T-cell (primary cell): ENCODE measurements at regions not wholly inside any gene's neighbourhood (a gene's known extent, or its start where the extent isn't known, plus 50 kb on each side); places are given as distances from the start of the nearest gene placed in this dataset.

Experiments
- ATAC-seq, 4 experiments: fragments of 200-7000 bp in 3 of 4; fragments of 150-1000 bp in 1 of 4; cut with Tn5 transposase; replicated peaks in 1 of 4; 1 replicate in 3 of 4; 2 replicates in 1 of 4; pipeline ENCODE4 v1.10.0; 2021; ENCODE audit warnings: moderate library complexity in 3 of 4, mild to moderate bottlenecking in 2 of 4, moderate number of reproducible peaks in 1 of 4
- CTCF ChIA-PET, 2 donors: fragments of 300-600 bp; sonication (Branson Sonifier 250); formaldehyde crosslinking; loops; one replicate each; lab custom pipeline; 2022; ENCODE audit warnings: antibody characterized with exemption in 2 of 2; lab: Charles Lee
- POLR2A ChIA-PET, 2 donors: fragments of 300-600 bp; sonication (Branson Sonifier 250); formaldehyde crosslinking; loops; one replicate each; lab custom pipeline; 2022; ENCODE audit warnings: antibody characterized with exemption in 2 of 2; lab: Charles Lee
- DNase-seq, 35 experiments: peaks; one replicate each; pipeline versions ENCODE4 v3.0.0 to v3.0.0-alpha.2; 2013 to 2023
- H3K27ac ChIP-seq: one replicate; pipeline ENCODE4 v1.5.1; 2013; ENCODE audit warnings: low read length
- H3K27me3 ChIP-seq, 2 experiments: replicated peaks in 1 of 2; 1 replicate in 1 of 2; 2 replicates in 1 of 2; pipeline versions ENCODE4 v1.6.1 to v1.7.0; 2013; ENCODE audit warnings: low read length in 1 of 2, mixed read lengths in 1 of 2; ENCODE audit not compliant: control insufficient read depth in 2 of 2, insufficient read depth in 2 of 2; ENCODE audit errors: extremely low read depth in 1 of 2
- H3K36me3 ChIP-seq, 2 donors: 1 replicate in 1 of 2; 2 replicates in 1 of 2; pipeline versions ENCODE4 v1.6.1 to v1.7.0; 2013; ENCODE audit warnings: low read length in 1 of 2; ENCODE audit not compliant: control insufficient read depth in 2 of 2, insufficient read depth in 1 of 2; ENCODE audit errors: extremely low read depth in 1 of 2
- H3K4me1 ChIP-seq, 2 experiments: 1 replicate in 1 of 2; 2 replicates in 1 of 2; pipeline versions ENCODE4 v1.6.1 to v1.7.0; 2013; ENCODE audit warnings: low read length in 2 of 2, mixed read lengths in 1 of 2; ENCODE audit not compliant: insufficient read depth in 2 of 2, control insufficient read depth in 1 of 2; ENCODE audit errors: extremely low read depth in 1 of 2
- H3K4me3 ChIP-seq, 2 donors: 1 replicate in 1 of 2; 2 replicates in 1 of 2; pipeline versions ENCODE4 v1.5.1 to v1.7.0; 2013; ENCODE audit warnings: mild to moderate bottlenecking in 2 of 2, low read length in 1 of 2, moderate library complexity in 1 of 2; ENCODE audit not compliant: control insufficient read depth in 1 of 2; ENCODE audit errors: extremely low read depth in 1 of 2
- H3K9me3 ChIP-seq: 2 replicates; pipeline ENCODE4 v1.7.0; 2013
- H3K27ac Mint-ChIP-seq, 2 donors: one replicate each; pipeline ENCODE4 v1.8.0; 2020 to 2021; ENCODE audit warnings: mild to moderate bottlenecking in 2 of 2, mixed read lengths in 2 of 2
- H3K27me3 Mint-ChIP-seq, 2 donors: one replicate each; pipeline ENCODE4 v1.8.0; 2021 to 2022; ENCODE audit warnings: mixed read lengths in 2 of 2
- H3K36me3 Mint-ChIP-seq: one replicate; pipeline ENCODE4 v1.8.0; 2021; ENCODE audit warnings: mixed read lengths
- H3K4me1 Mint-ChIP-seq, 3 donors: one replicate each; pipeline ENCODE4 v1.8.0; 2020 to 2022; ENCODE audit warnings: mixed read lengths in 3 of 3, mild to moderate bottlenecking in 1 of 3
- H3K4me3 Mint-ChIP-seq, 3 donors: one replicate each; pipeline ENCODE4 v1.8.0; 2020 to 2022; ENCODE audit warnings: mild to moderate bottlenecking in 3 of 3, mixed read lengths in 3 of 3, moderate library complexity in 3 of 3
- H3K9me3 Mint-ChIP-seq, 3 donors: one replicate each; pipeline ENCODE4 v1.8.0; 2020 to 2022; ENCODE audit warnings: mixed read lengths in 3 of 3
- WGBS: methylation state at CpG from one replicate; pipeline ENCODE4 v1.1.5; 2013; ENCODE audit warnings: missing lambda C conversion rate; ENCODE audit not compliant: insufficient coverage; 5-methylcytosine and 5-hydroxymethylcytosine counted together

DNA sequence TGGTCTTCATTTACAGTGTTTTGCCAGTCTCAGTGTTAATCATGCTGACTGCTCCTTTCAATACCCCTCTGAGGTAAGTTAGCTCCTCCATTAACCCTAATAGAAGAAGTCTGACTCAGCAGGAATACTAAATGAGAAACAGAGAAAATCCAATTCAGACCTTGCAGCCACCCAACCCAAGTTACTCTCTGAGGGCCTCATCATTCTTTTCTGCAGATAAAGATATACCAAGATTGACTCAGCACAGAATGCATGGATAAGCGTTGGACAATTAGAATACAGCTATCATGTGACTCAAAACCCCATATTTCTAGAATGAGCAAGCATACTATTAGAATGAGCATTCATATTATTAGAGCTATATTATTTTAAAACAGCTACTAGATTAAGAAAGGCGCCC is 389.1 kb upstream of the SGO1 start:
- H3K9me3 ChIP-seq = no peaks in the 10 kb centered on the region
- ChIA-PET CTCF (no interaction called here), POLR2A (no interaction called here)
- H3K36me3 Mint-ChIP-seq = no peaks in the 10 kb centered on the region
- no peaks in the 10 kb centered on the region for H3K27me3 Mint-ChIP-seq
- peaks cover 0 to 10% (median 2%) of the 10 kb centered on the region in 3 donors for H3K9me3 Mint-ChIP-seq
- no peak overlapping the region for H3K4me3 ChIP-seq
- H3K4me3 Mint-ChIP-seq = no peak overlapping the region
- no peaks in the 10 kb centered on the region for H3K27me3 ChIP-seq
- H3K27ac Mint-ChIP-seq = no peak overlapping the region
- no CpG with 5 or more reads among the region's 2 CpGs for WGBS
- DNase-seq (no peak), ATAC-seq (no peak)
- no peaks in the 10 kb centered on the region for H3K4me1 Mint-ChIP-seq
- no peaks in the 10 kb centered on the region for H3K36me3 ChIP-seq
- H3K4me1 ChIP-seq = no peaks in the 10 kb centered on the region
- H3K27ac ChIP-seq = no peak overlapping the region

DNA sequence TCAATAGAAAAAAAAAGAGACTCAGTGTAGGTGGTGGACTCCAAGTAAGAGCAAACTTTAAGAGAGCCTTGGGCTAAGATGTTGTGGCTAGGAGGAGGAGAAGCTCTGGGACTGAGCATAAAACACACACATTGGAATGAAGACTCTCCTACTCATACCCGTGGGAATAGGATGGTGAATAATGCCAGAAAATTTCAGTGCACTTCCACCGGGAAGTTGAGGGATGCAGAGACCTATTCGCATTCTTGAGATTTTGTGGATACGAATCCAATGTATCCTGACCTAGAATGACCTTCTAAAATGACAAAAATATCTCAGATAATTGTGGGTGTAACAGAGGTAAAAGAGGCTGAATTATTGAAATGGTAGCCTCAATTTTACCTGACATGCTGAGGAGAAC is 388.7 kb upstream of the SGO1 start:
- no peaks in the 10 kb centered on the region for H3K27me3 ChIP-seq
- WGBS = no CpG with 5 or more reads among the region's 4 CpGs
- CTCF ChIA-PET = no interaction called here

DNA sequence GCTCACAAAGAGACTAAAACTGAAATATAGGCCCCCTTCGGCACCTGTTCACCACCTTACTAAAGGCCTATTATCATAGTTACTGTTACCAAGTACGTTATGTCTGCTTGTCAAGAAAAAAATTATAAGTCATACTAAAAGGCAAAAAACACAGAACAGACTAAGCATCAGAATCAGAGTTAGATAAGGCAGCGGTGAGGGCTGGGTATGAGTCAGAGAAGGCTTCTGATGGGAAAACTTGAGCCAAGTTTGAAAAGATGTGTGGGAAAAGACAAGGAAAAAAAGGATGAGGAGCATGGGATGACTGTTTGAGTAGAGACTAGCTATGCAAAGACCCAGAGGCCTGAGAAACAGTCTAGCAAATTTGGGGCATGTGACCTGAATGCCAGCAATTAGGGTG is 387.2 kb upstream of the SGO1 start:
- no peak overlapping the region for H3K4me3 ChIP-seq
- no peaks in the 10 kb centered on the region for H3K27me3 ChIP-seq
- H3K4me3 Mint-ChIP-seq = no peak overlapping the region
- ChIA-PET POLR2A (no interaction called here), CTCF (interaction anchor here in 1 of 2 donors (0.6 kb wide), 1 partner anchor 1249 kb away, joined by 5 read pairs; no protein-coding TSS in a partner anchor)
- H3K36me3 Mint-ChIP-seq = no peaks in the 10 kb centered on the region
- H3K27ac ChIP-seq = no peak overlapping the region
- H3K27ac Mint-ChIP-seq = no peak overlapping the region
- H3K9me3 Mint-ChIP-seq = peaks cover 0 to 15% (median 8%) of the 10 kb centered on the region in 3 donors
- H3K27me3 Mint-ChIP-seq = no peaks in the 10 kb centered on the region
- no peaks in the 10 kb centered on the region for H3K4me1 ChIP-seq
- ATAC-seq (no peak), DNase-seq (no peak)
- H3K36me3 ChIP-seq = no peaks in the 10 kb centered on the region
- H3K9me3 ChIP-seq = no peaks in the 10 kb centered on the region
- H3K4me1 Mint-ChIP-seq = no peaks in the 10 kb centered on the region
- WGBS = 83% methylated on average over 1 of the region's 3 CpGs

More for the DNA sequence above, 388.7 kb upstream of the SGO1 start:
- no peak for ATAC-seq
- Mint-ChIP-seq H3K27me3 (no peaks in the 10 kb centered on the region), H3K36me3 (no peaks in the 10 kb centered on the region), H3K4me1 (no peaks in the 10 kb centered on the region), H3K9me3 (peaks cover 0 to 10% (median 3%) of the 10 kb centered on the region in 3 donors), H3K27ac (no peak overlapping the region), H3K4me3 (no peak overlapping the region)
- no peak overlapping the region for H3K4me3 ChIP-seq
- no peak overlapping the region for H3K27ac ChIP-seq
- H3K36me3 ChIP-seq = no peaks in the 10 kb centered on the region
- H3K9me3 ChIP-seq = no peaks in the 10 kb centered on the region
- POLR2A ChIA-PET = no interaction called here
- DNase-seq = no peak
- H3K4me1 ChIP-seq = no peaks in the 10 kb centered on the region

DNA sequence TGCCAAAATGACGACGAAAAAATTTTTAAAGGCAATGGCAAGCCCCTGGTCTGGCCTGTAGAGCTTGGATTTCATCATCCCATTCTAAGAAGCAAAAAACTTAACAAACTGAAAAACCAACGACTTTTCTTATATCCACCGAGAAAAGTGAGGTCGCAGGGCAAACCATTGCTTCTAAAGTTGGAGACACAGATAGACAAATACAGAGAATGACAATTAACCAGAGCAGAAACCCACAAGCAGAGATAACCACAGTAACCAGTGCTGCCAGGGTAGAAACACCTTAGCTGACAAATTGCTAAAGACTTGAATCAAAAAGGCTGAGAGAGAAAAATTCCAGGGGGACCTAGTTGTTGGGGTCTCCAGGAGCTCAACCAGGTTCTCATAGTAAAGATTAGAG is 386.5 kb upstream of the SGO1 start:
- H3K4me3 ChIP-seq = no peak overlapping the region
- WGBS = 100% methylated on average over 1 of the region's 5 CpGs
- no peaks in the 10 kb centered on the region for H3K4me1 Mint-ChIP-seq

GRCh38 chr3:20569310-20569709 is 383.3 kb upstream of the SGO1 start:
- H3K27ac ChIP-seq = no peak overlapping the region
- no peaks in the 10 kb centered on the region for H3K4me1 ChIP-seq
- Mint-ChIP-seq H3K27me3 (no peaks in the 10 kb centered on the region), H3K9me3 (peaks cover 0 to 20% (median 12%) of the 10 kb centered on the region in 3 donors), H3K36me3 (no peaks in the 10 kb centered on the region), H3K27ac (no peak overlapping the region), H3K4me3 (no peak overlapping the region), H3K4me1 (no peaks in the 10 kb centered on the region)
- no peaks in the 10 kb centered on the region for H3K9me3 ChIP-seq
- 0% methylated on average over 1 of the region's 2 CpGs for WGBS
- no peaks in the 10 kb centered on the region for H3K27me3 ChIP-seq
- no peak for ATAC-seq
- ChIA-PET CTCF (no interaction called here), POLR2A (no interaction called here)
- DNase-seq = no peak
- H3K36me3 ChIP-seq = no peaks in the 10 kb centered on the region
- no peak overlapping the region for H3K4me3 ChIP-seq

More for the DNA sequence above, 386.5 kb upstream of the SGO1 start:
- H3K27me3 ChIP-seq = no peaks in the 10 kb centered on the region
- Mint-ChIP-seq H3K27ac (no peak overlapping the region), H3K9me3 (peaks cover 0 to 15% (median 10%) of the 10 kb centered on the region in 3 donors), H3K4me3 (no peak overlapping the region), H3K36me3 (no peaks in the 10 kb centered on the region), H3K27me3 (no peaks in the 10 kb centered on the region)
- H3K36me3 ChIP-seq = no peaks in the 10 kb centered on the region
- H3K4me1 ChIP-seq = no peaks in the 10 kb centered on the region
- no peak overlapping the region for H3K27ac ChIP-seq
- POLR2A ChIA-PET = no interaction called here
- CTCF ChIA-PET = no interaction called here
- ATAC-seq = no peak
- H3K9me3 ChIP-seq = no peaks in the 10 kb centered on the region
- no peak for DNase-seq

GRCh38 chr3:20564966-20565365 is 379.0 kb upstream of the SGO1 start:
- POLR2A ChIA-PET = no interaction called here
- WGBS = no CpG with 5 or more reads among the region's 3 CpGs
- Histone ChIP-seq H3K4me1 (no peaks in the 10 kb centered on the region), H3K9me3 (no peaks in the 10 kb centered on the region), H3K27me3 (no peaks in the 10 kb centered on the region), H3K27ac (no peak overlapping the region), H3K4me3 (no peak overlapping the region), H3K36me3 (no peaks in the 10 kb centered on the region)
- H3K4me1 Mint-ChIP-seq = no peaks in the 10 kb centered on the region
- no peaks in the 10 kb centered on the region for H3K36me3 Mint-ChIP-seq
- H3K4me3 Mint-ChIP-seq = no peak overlapping the region
- peaks cover 9 to 22% (median 19%) of the 10 kb centered on the region in 3 donors for H3K9me3 Mint-ChIP-seq
- DNase-seq (no peak), ATAC-seq (no peak)
- no peaks in the 10 kb centered on the region for H3K27me3 Mint-ChIP-seq
- H3K27ac Mint-ChIP-seq = no peak overlapping the region
- CTCF ChIA-PET = no interaction called here

DNA sequence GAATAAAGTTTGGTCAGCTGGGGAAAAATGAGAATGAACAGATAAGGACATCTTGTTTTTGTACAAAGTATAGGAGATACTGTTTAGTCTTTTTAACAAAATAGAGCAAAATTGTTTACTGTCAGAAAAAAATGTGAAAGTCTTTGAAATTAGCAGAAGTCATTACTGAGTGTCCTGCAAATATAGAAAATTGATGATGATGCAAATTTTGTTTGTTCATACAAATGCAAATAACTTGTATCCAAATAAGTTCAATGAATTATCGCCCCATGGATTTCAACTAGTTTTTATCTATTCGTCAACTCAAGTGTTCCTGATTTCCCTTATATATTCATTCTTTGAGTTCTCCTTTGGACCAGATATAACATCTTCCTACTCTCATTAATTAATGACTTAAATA is 378.0 kb upstream of the SGO1 start:
- Mint-ChIP-seq H3K27me3 (no peaks in the 10 kb centered on the region), H3K4me3 (no peak overlapping the region), H3K9me3 (peaks cover 9 to 18% (median 16%) of the 10 kb centered on the region in 3 donors), H3K4me1 (no peaks in the 10 kb centered on the region), H3K36me3 (no peaks in the 10 kb centered on the region), H3K27ac (no peak overlapping the region)
- H3K4me3 ChIP-seq = no peak overlapping the region
- POLR2A ChIA-PET = no interaction called here
- no peak overlapping the region for H3K27ac ChIP-seq
- H3K36me3 ChIP-seq = no peaks in the 10 kb centered on the region
- H3K27me3 ChIP-seq = no peaks in the 10 kb centered on the region
- no peaks in the 10 kb centered on the region for H3K4me1 ChIP-seq
- CTCF ChIA-PET = no interaction called here
- ATAC-seq (no peak), DNase-seq (no peak)
- H3K9me3 ChIP-seq = no peaks in the 10 kb centered on the region
- 100% methylated on average over 2 of the region's 2 CpGs for WGBS
